ENCODE measurements at regions not wholly inside any gene's neighbourhood (a gene's known extent, or its start where the extent isn't known, plus 50 kb on each side); places are given as distances from the start of the nearest gene placed in this dataset.

- no TSS peak for BruUV-seq (replicated peaks)
- POLR2A ChIA-PET: no interaction called here
- no peaks in the 10 kb centered on the region for H3K4me1 ChIP-seq (ENCODE audit: control insufficient read depth, insufficient read depth, low read length)
- H3K9me3 ChIP-seq (ENCODE audit: control insufficient read depth, insufficient read depth, low read depth, low read length): no peaks in the 10 kb centered on the region
- ATAC-seq (no peak), DNase-seq (ENCODE audit: low read depth, low spot score) (no peak)
- H3K27ac ChIP-seq (ENCODE audit: low read length): no peak overlapping the region
- in situ Hi-C loops (cut with HindIII; ENCODE audit: low pct_unique_long_range_greater_than_20kb, low sequenced_read_pairs) (no loop called here), intact Hi-C loops (cut with micrococcal nuclease; ENCODE audit: unreplicated experiment) (no loop called here)
- H3K27me3 ChIP-seq (ENCODE audit: control insufficient read depth, insufficient read depth, low read length): no peaks in the 10 kb centered on the region; the same call in 1 of the 2 replicates
- no peak overlapping the region for H3K4me3 ChIP-seq (ENCODE audit: low read depth in 2 of 2, low read length in 2 of 2)
- TF ChIP-seq REST (IDR thresholded peaks at IDR 0.05; ENCODE audit: insufficient read depth in 1 of 2, low read depth in 2 of 2, low read length in 1 of 2) (no peak), SIN3A (IDR thresholded peaks at IDR 0.05; ENCODE audit: borderline replicate concordance, insufficient read depth, low read depth, low read length) (no peak), CTCF (IDR thresholded peaks at IDR 0.05) (no peak), TCF7L2 (IDR thresholded peaks at IDR 0.05; ENCODE audit: low read depth, low read length) (no peak), POLR2AphosphoS5 (IDR thresholded peaks at IDR 0.05; ENCODE audit: low read depth, low read length) (no peak)
- CTCF ChIA-PET: no interaction called here
- H3K36me3 ChIP-seq (ENCODE audit: control insufficient read depth, insufficient read depth, low read length): no peaks in the 10 kb centered on the region
These were observed 145.3 kb upstream of the CDH13 start for GRCh38 chr16:82481455-82481854.

- ATAC-seq (no peak), DNase-seq (ENCODE audit: low read depth, low spot score) (no peak)
- Histone ChIP-seq H3K9me3 (ENCODE audit: control insufficient read depth, insufficient read depth, low read depth, low read length) (no peaks in the 10 kb centered on the region), H3K36me3 (ENCODE audit: control insufficient read depth, insufficient read depth, low read length) (no peaks in the 10 kb centered on the region), H3K27me3 (ENCODE audit: control insufficient read depth, insufficient read depth, low read length) (no peaks in the 10 kb centered on the region), H3K27ac (ENCODE audit: low read length) (no peak overlapping the region), H3K4me3 (ENCODE audit: low read depth in 2 of 2, low read length in 2 of 2) (no peak overlapping the region), H3K4me1 (ENCODE audit: control insufficient read depth, insufficient read depth, low read length) (no peaks in the 10 kb centered on the region)
- TF ChIP-seq SIN3A (IDR thresholded peaks at IDR 0.05; ENCODE audit: borderline replicate concordance, insufficient read depth, low read depth, low read length) (no peak), POLR2AphosphoS5 (IDR thresholded peaks at IDR 0.05; ENCODE audit: low read depth, low read length) (no peak), CTCF (IDR thresholded peaks at IDR 0.05) (no peak), TCF7L2 (IDR thresholded peaks at IDR 0.05; ENCODE audit: low read depth, low read length) (no peak), REST (IDR thresholded peaks at IDR 0.05; ENCODE audit: insufficient read depth in 1 of 2, low read depth in 2 of 2, low read length in 1 of 2) (no peak)
- ChIA-PET POLR2A (no interaction called here), CTCF (no interaction called here)
- in situ Hi-C loops (cut with HindIII; ENCODE audit: low pct_unique_long_range_greater_than_20kb, low sequenced_read_pairs): no loop called here
- intact Hi-C loops (cut with micrococcal nuclease; ENCODE audit: unreplicated experiment): no loop called here
- no TSS peak for BruUV-seq (replicated peaks)
These were observed 150.0 kb upstream of the CDH13 start for GRCh38 chr16:82476786-82477185.
